ENCODE measurements at regions not wholly inside any gene's neighbourhood (a gene's known extent, or its start where the extent isn't known, plus 50 kb on each side); places are given as distances from the start of the nearest gene placed in this dataset.

GRCh38 chr18:38459131-38459994, 893.8 kb upstream of the CELF4 start:
- DNase-seq (ENCODE audit: low read depth) = no peak

- DNase-seq (ENCODE audit: low read depth) = no peak
These were observed 893.1 kb upstream of the CELF4 start for GRCh38 chr18:38458698-38459097.

- DNase-seq (ENCODE audit: low read depth) = no peak
These were observed 890.7 kb upstream of the CELF4 start for GRCh38 chr18:38456253-38456652.

GRCh38 chr18:38454764-38455469, 889.3 kb upstream of the CELF4 start:
- DNase-seq (ENCODE audit: low read depth) = no peak

GRCh38 chr18:38453880-38454279, 888.3 kb upstream of the CELF4 start:
- no peak for DNase-seq (ENCODE audit: low read depth)

- no peak for DNase-seq (ENCODE audit: low read depth)
These were observed 885.3 kb upstream of the CELF4 start for GRCh38 chr18:38450876-38451275.

- no peak for DNase-seq (ENCODE audit: low read depth)
These were observed 880.2 kb upstream of the CELF4 start for GRCh38 chr18:38445804-38446145.

- DNase-seq (ENCODE audit: low read depth) = no peak
These were observed 879.6 kb upstream of the CELF4 start for GRCh38 chr18:38444971-38445803.

GRCh38 chr18:38427736-38428135, 862.1 kb upstream of the CELF4 start:
- no peak for DNase-seq (ENCODE audit: low read depth)

GRCh38 chr18:38427234-38427633, 861.6 kb upstream of the CELF4 start:
- no peak for DNase-seq (ENCODE audit: low read depth)

- no peak for DNase-seq (ENCODE audit: low read depth)
These were observed 856.4 kb upstream of the CELF4 start for GRCh38 chr18:38421872-38422615.

- DNase-seq (ENCODE audit: low read depth) = no peak
These were observed 855.4 kb upstream of the CELF4 start for GRCh38 chr18:38421021-38421420.

GRCh38 chr18:38420611-38421010, 855.0 kb upstream of the CELF4 start:
- no peak for DNase-seq (ENCODE audit: low read depth)

- DNase-seq (ENCODE audit: low read depth) = no peak
These were observed 850.2 kb upstream of the CELF4 start for GRCh38 chr18:38415811-38416210.

GRCh38 chr18:38413193-38413592, 847.6 kb upstream of the CELF4 start:
- DNase-seq (ENCODE audit: low read depth) = no peak

GRCh38 chr18:38406607-38407006, 841.0 kb upstream of the CELF4 start:
- no peak for DNase-seq (ENCODE audit: low read depth)

GRCh38 chr18:38402509-38402908, 836.9 kb upstream of the CELF4 start:
- no peak for DNase-seq (ENCODE audit: low read depth)

- no peak for DNase-seq (ENCODE audit: low read depth)
These were observed 831.5 kb upstream of the CELF4 start for GRCh38 chr18:38397094-38397493.

- DNase-seq (ENCODE audit: low read depth) = no peak
These were observed 820.5 kb upstream of the CELF4 start for GRCh38 chr18:38386146-38386545.

GRCh38 chr18:38369772-38370690, 804.4 kb upstream of the CELF4 start:
- no peak for DNase-seq (ENCODE audit: low read depth)

Data from LHCN-M2 (cell line).